A549 (cell line): ENCODE measurements at regions not wholly inside any gene's neighbourhood (a gene's known extent, or its start where the extent isn't known, plus 50 kb on each side); places are given as distances from the start of the nearest gene placed in this dataset.

Source experiments
- ATAC-seq, 2 experiments: fragments of 200-7000 bp in 1 of 2; fragments of >200 bp in 1 of 2; cut with Nextera tagmentation in 1 of 2; cut with Tn5 transposase in 1 of 2; 3 replicates each; pipeline versions ENCODE4 v1.8.0 to v1.9.1; 2018 to 2020; ENCODE audit warnings: mild to moderate bottlenecking in 1 of 2, moderate library complexity in 1 of 2
- CTCF ChIA-PET: fragments of 300-600 bp; sonication (Branson Sonifier 250); formaldehyde crosslinking; extraction: SDS; loops from one replicate; lab custom pipeline; 2021; ENCODE audit warnings: antibody characterized with exemption, inconsistent platforms; lab: Yijun Ruan, JAX
- POLR2A ChIA-PET: fragments of 350-600 bp; formaldehyde crosslinking; extraction: SDS; loops from one replicate; lab custom pipeline; 2021; ENCODE audit warnings: antibody characterized with exemption, inconsistent platforms; lab: Yijun Ruan, JAX
- DNase-seq, 2 experiments: peaks; one replicate each; pipeline versions ENCODE4 v3.0.0 to v3.0.0-alpha.2; 2011 to 2016; ENCODE audit warnings: low read depth in 1 of 2, low spot score in 1 of 2
- FAIRE-seq: peaks from 2 replicates; lab custom pipeline; 2011; peaks lifted over from hg19 to GRCh38; lab: Jason Lieb, UNC
- H3K27ac ChIP-seq, 2 experiments: fragments of >200 bp; sonication (Bioruptor Twin); formaldehyde crosslinking; 3 replicates each; pipeline ENCODE4 v1.5.1; 2016 to 2017
- H3K4me1 ChIP-seq: fragments of >200 bp; sonication (Bioruptor Twin); formaldehyde crosslinking; 3 replicates; pipeline ENCODE4 v1.6.1; 2016
- H3K4me2 ChIP-seq: fragments of >200 bp; sonication (Bioruptor Twin); formaldehyde crosslinking; 3 replicates; pipeline ENCODE4 v1.6.1; 2016
- H3K4me3 ChIP-seq: fragments of >200 bp; sonication (Bioruptor Twin); formaldehyde crosslinking; 3 replicates; pipeline ENCODE4 v1.5.1; 2016
- H3K9me3 ChIP-seq: fragments of >200 bp; sonication (Bioruptor Twin); formaldehyde crosslinking; 3 replicates; pipeline ENCODE4 v1.6.1; 2016
- BHLHE40 ChIP-seq: IDR thresholded peaks from 2 replicates; pipeline ENCODE4 v1.6.1; 2012; ENCODE audit warnings: low read depth, low read length, inconsistent platforms
- CEBPB ChIP-seq, 2 experiments: fragments of >200 bp in 1 of 2; sonication (Bioruptor Twin) in 1 of 2; formaldehyde crosslinking in 1 of 2; IDR thresholded peaks; 2 replicates each; pipeline ENCODE4 v1.6.1; 2012 to 2016
- CTCF ChIP-seq: fragments of >200 bp; sonication (Bioruptor Twin); formaldehyde crosslinking; IDR thresholded peaks from 3 replicates; pipeline ENCODE4 v1.5.1; 2016
- EHMT2 ChIP-seq: fragments of 200-600 bp; sonication (generic); IDR thresholded peaks from 2 replicates; pipeline ENCODE4 v1.6.1; 2016; ENCODE audit warnings: antibody characterized with exemption, low read depth, mild to moderate bottlenecking, moderate library complexity
- ELK1 ChIP-seq: fragments of 150-350 bp; IDR thresholded peaks from 2 replicates; pipeline ENCODE4 v1.6.1; 2014; ENCODE audit warnings: low read depth, mild to moderate bottlenecking, low read length
- ESRRA ChIP-seq: fragments of 150-350 bp; IDR thresholded peaks from 2 replicates; pipeline ENCODE4 v1.6.1; 2014; ENCODE audit warnings: mild to moderate bottlenecking, low read length, borderline replicate concordance
- FOSB ChIP-seq: fragments of 250-450 bp; sonication (Bioruptor Pico); IDR thresholded peaks from 2 replicates; pipeline ENCODE4 v1.5.0; 2020; ENCODE audit warnings: mild to moderate bottlenecking, moderate library complexity
- FOXS1 ChIP-seq: fragments of 250-450 bp; sonication (Bioruptor Pico); IDR thresholded peaks from 2 replicates; pipeline ENCODE4 v1.5.0; 2020; ENCODE audit warnings: mild to moderate bottlenecking, moderate library complexity
- GATA3 ChIP-seq: IDR thresholded peaks from 2 replicates; pipeline ENCODE4 v1.6.1; 2012; ENCODE audit warnings: borderline replicate concordance
- HDAC2 ChIP-seq: fragments of 200-600 bp; sonication (generic); IDR thresholded peaks from 2 replicates; pipeline ENCODE4 v1.6.1; 2016
- HOXA7 ChIP-seq: fragments of 250-450 bp; sonication (Bioruptor Pico); IDR thresholded peaks from 2 replicates; pipeline ENCODE4 v1.5.0; 2020; ENCODE audit warnings: mild to moderate bottlenecking, moderate library complexity
- HOXB5 ChIP-seq: fragments of 250-450 bp; sonication (Bioruptor Pico); IDR thresholded peaks from 2 replicates; pipeline ENCODE4 v1.5.0; 2020; ENCODE audit warnings: mild to moderate bottlenecking, moderate library complexity
- JUNB ChIP-seq: fragments of >200 bp; sonication (Bioruptor Twin); formaldehyde crosslinking; IDR thresholded peaks from 2 replicates; pipeline ENCODE4 v1.6.1; 2016
- KDM5A ChIP-seq: fragments of 200-600 bp; sonication (generic); IDR thresholded peaks from 2 replicates; pipeline ENCODE4 v1.6.1; 2016; ENCODE audit warnings: antibody characterized with exemption, mild to moderate bottlenecking
- MAFK ChIP-seq: fragments of 450-650 bp; IDR thresholded peaks from 2 replicates; pipeline ENCODE4 v1.6.1; 2014; ENCODE audit not compliant: partially characterized antibody
- MYC ChIP-seq: IDR thresholded peaks from 2 replicates; pipeline ENCODE4 v1.6.1; 2012; ENCODE audit warnings: mild to moderate bottlenecking, inconsistent platforms, low read length, improper control_type of control experiment, borderline replicate concordance
- NR3C1 ChIP-seq: fragments of >200 bp; sonication (Bioruptor Twin); formaldehyde crosslinking; IDR thresholded peaks from 3 replicates; pipeline ENCODE4 v1.6.1; 2017
- POLR2A ChIP-seq: IDR thresholded peaks from 2 replicates; pipeline ENCODE4 v1.6.1; 2012; ENCODE audit warnings: mild to moderate bottlenecking, low read length
- RARB ChIP-seq: fragments of 250-450 bp; sonication (Bioruptor Pico); IDR thresholded peaks from 2 replicates; pipeline ENCODE4 v1.8.0; 2021; ENCODE audit warnings: mild to moderate bottlenecking, moderate library complexity
- REST ChIP-seq: fragments of 200-600 bp; sonication (generic); IDR thresholded peaks from 2 replicates; pipeline ENCODE4 v1.6.1; 2016; ENCODE audit warnings: antibody characterized with exemption, mild to moderate bottlenecking, moderate library complexity
- RNF2 ChIP-seq: fragments of 200-600 bp; sonication (generic); IDR thresholded peaks from 2 replicates; pipeline ENCODE4 v1.6.1; 2016; ENCODE audit warnings: low read depth, mild to moderate bottlenecking, antibody characterized with exemption, moderate library complexity, borderline replicate concordance
- ZC3H11A ChIP-seq: fragments of 450-650 bp; IDR thresholded peaks from 2 replicates; pipeline ENCODE4 v1.6.1; 2014; ENCODE audit warnings: antibody characterized with exemption, mild to moderate bottlenecking
- ZSCAN20 ChIP-seq: fragments of 250-450 bp; sonication (Bioruptor Pico); IDR thresholded peaks from 2 replicates; pipeline ENCODE4 v1.8.0; 2022; ENCODE audit warnings: mild to moderate bottlenecking, moderate library complexity
- WGBS: methylation state at CpG from one replicate; pipeline ENCODE4 v1.1.6; 2017; ENCODE audit errors: missing lambda C conversion rate; 5-methylcytosine and 5-hydroxymethylcytosine counted together
- TF ChIP-seq, protein P1 (sequence below): IDR thresholded peaks from 2 replicates; pipeline ENCODE4 v1.6.1; 2012; ENCODE audit warnings: low read depth, borderline replicate concordance
- TF ChIP-seq, protein P2 (sequence below): fragments of >200 bp; sonication (Bioruptor Twin); formaldehyde crosslinking; IDR thresholded peaks from 3 replicates; pipeline ENCODE4 v1.6.1; 2016
- TF ChIP-seq, protein P3 (sequence below): fragments of 250-450 bp; sonication (Bioruptor Pico); IDR thresholded peaks from 2 replicates; pipeline ENCODE4 v1.5.0; 2020; ENCODE audit warnings: low read depth, mild to moderate bottlenecking, moderate library complexity
- TF ChIP-seq, protein P4 (sequence below): IDR thresholded peaks from 2 replicates; pipeline ENCODE4 v1.6.1; 2012

- H3K4me3 ChIP-seq = no peak overlapping the region
- H3K4me1 ChIP-seq = no peaks in the 10 kb centered on the region
- ChIA-PET CTCF (no interaction called here), POLR2A (no interaction called here)
- H3K27ac ChIP-seq = no peak overlapping the region
- H3K4me2 ChIP-seq = no peak overlapping the region
- H3K9me3 ChIP-seq = no peaks in the 10 kb centered on the region
- 38% methylated on average over 6 of the region's 6 CpGs for WGBS
- FAIRE-seq (no peak), ATAC-seq (no peak), DNase-seq (no peak)
- TF ChIP-seq REST (no peak), GATA3 (no peak), JUNB (no peak), HOXB5 (no peak), POLR2A (no peak), KDM5A (no peak), HDAC2 (no peak), ZC3H11A (no peak), CEBPB (IDR thresholded peaks at IDR 0.05) (no peak), FOXS1 (no peak), NR3C1 (no peak), BHLHE40 (no peak), EHMT2 (no peak), RARB (CRISPR knock-in tag) (no peak), ESRRA (no peak), MYC (no peak), CTCF (no peak), HOXA7 (no peak)
- TF ChIP-seq, protein P1, sequence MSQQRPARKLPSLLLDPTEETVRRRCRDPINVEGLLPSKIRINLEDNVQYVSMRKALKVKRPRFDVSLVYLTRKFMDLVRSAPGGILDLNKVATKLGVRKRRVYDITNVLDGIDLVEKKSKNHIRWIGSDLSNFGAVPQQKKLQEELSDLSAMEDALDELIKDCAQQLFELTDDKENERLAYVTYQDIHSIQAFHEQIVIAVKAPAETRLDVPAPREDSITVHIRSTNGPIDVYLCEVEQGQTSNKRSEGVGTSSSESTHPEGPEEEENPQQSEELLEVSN = no peak
- TF ChIP-seq, protein P2, sequence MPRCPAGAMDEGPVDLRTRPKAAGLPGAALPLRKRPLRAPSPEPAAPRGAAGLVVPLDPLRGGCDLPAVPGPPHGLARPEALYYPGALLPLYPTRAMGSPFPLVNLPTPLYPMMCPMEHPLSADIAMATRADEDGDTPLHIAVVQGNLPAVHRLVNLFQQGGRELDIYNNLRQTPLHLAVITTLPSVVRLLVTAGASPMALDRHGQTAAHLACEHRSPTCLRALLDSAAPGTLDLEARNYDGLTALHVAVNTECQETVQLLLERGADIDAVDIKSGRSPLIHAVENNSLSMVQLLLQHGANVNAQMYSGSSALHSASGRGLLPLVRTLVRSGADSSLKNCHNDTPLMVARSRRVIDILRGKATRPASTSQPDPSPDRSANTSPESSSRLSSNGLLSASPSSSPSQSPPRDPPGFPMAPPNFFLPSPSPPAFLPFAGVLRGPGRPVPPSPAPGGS = no peak
Observed at GRCh38 chr14:98598576-98598975, 673.4 kb downstream of the BCL11B start.

- FAIRE-seq = no peak
- no peak overlapping the region for H3K4me2 ChIP-seq
- no peak overlapping the region for H3K27ac ChIP-seq
- no peak for DNase-seq
- no peak for ATAC-seq
- POLR2A ChIA-PET = no interaction called here
- 8% methylated on average over 5 of the region's 5 CpGs for WGBS
- CTCF ChIA-PET = no interaction called here
- H3K4me3 ChIP-seq = no peak overlapping the region
- TF ChIP-seq ESRRA = no peak
- TF ChIP-seq, protein P3, sequence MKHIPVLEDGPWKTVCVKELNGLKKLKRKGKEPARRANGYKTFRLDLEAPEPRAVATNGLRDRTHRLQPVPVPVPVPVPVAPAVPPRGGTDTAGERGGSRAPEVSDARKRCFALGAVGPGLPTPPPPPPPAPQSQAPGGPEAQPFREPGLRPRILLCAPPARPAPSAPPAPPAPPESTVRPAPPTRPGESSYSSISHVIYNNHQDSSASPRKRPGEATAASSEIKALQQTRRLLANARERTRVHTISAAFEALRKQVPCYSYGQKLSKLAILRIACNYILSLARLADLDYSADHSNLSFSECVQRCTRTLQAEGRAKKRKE (CRISPR knock-in tag) = no peak
- TF ChIP-seq ELK1 = no peak
- TF ChIP-seq GATA3 = no peak
- TF ChIP-seq EHMT2 = no peak
- TF ChIP-seq, protein P4, sequence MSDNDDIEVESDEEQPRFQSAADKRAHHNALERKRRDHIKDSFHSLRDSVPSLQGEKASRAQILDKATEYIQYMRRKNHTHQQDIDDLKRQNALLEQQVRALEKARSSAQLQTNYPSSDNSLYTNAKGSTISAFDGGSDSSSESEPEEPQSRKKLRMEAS = no peak
- no peak for TF ChIP-seq MYC
- no peak for TF ChIP-seq MAFK
- no peak for TF ChIP-seq CTCF
- no peak for TF ChIP-seq FOSB (CRISPR knock-in tag)
- TF ChIP-seq ZSCAN20 (CRISPR knock-in tag) = no peak
- TF ChIP-seq NR3C1 = no peak
- TF ChIP-seq RNF2 = no peak
- H3K4me1 ChIP-seq = no peaks in the 10 kb centered on the region
- no peaks in the 10 kb centered on the region for H3K9me3 ChIP-seq
Observed at GRCh38 chr14:98599082-98599481, 672.9 kb downstream of the BCL11B start.
